ENCODE measurements at regions not wholly inside any gene's neighbourhood (a gene's known extent, or its start where the extent isn't known, plus 50 kb on each side); places are given as distances from the start of the nearest gene placed in this dataset.

DNA sequence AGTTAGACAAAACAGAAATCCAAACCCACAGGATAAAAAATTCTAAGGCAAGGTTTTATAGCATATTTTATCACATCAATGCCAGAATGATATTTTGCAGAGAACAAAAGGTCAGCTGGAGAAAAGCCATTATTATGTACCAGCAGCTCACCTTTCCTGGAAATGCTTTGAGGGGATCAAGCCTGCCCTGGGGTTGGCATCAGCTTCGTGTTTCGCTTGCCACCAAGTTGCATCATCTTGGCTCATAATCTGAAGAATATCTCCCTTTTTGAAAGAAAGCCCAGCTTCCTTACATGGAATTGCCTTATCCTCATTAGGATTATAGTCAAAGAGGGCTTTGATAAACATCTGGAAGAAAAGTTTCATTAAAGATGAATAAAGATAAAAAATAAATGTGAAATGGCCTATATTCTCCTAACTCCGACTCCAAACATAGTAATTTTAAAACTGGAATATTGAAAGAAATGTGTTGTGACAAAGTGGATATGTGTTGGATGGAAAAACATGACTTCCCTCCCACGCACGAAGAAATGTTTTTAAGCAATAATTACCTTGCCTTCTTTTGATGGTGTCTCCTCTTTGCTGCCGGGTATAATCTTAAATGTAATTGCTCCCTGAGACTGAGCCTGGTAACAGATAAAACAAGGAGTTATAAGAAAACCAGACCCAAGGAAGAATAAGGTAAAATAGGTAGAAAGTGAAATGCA, 121.3 kb upstream of the ODAD2 start:
- 97% methylated on average over 5 of the region's 6 CpGs for WGBS (ENCODE audit: insufficient coverage)
- H3K4me3 Mint-ChIP-seq, result no peak overlapping the region
- TF ChIP-seq, protein P1, sequence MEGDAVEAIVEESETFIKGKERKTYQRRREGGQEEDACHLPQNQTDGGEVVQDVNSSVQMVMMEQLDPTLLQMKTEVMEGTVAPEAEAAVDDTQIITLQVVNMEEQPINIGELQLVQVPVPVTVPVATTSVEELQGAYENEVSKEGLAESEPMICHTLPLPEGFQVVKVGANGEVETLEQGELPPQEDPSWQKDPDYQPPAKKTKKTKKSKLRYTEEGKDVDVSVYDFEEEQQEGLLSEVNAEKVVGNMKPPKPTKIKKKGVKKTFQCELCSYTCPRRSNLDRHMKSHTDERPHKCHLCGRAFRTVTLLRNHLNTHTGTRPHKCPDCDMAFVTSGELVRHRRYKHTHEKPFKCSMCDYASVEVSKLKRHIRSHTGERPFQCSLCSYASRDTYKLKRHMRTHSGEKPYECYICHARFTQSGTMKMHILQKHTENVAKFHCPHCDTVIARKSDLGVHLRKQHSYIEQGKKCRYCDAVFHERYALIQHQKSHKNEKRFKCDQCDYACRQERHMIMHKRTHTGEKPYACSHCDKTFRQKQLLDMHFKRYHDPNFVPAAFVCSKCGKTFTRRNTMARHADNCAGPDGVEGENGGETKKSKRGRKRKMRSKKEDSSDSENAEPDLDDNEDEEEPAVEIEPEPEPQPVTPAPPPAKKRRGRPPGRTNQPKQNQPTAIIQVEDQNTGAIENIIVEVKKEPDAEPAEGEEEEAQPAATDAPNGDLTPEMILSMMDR (IDR thresholded peaks at IDR 0.05), result no peak
- H3K4me3 ChIP-seq (ENCODE audit: low read length), result no peak overlapping the region
- H3K9me3 Mint-ChIP-seq, result no peaks in the 10 kb centered on the region
- H3K27ac ChIP-seq (ENCODE audit: low read length), result no peak overlapping the region
- H3K27me3 ChIP-seq (ENCODE audit: control insufficient read depth, insufficient read depth, low read length), result no peaks in the 10 kb centered on the region
- intact Hi-C loops (cut with micrococcal nuclease), result no loop called here
- no peaks in the 10 kb centered on the region for H3K27me3 Mint-ChIP-seq (ENCODE audit: low read depth in 2 of 2)
- no peak overlapping the region for H3K27ac Mint-ChIP-seq
- DNase-seq, result no peak
- H3K36me3 ChIP-seq (ENCODE audit: control insufficient read depth, insufficient read depth, low read length), result peaks cover 21% of the 10 kb centered on the region
- peaks cover 0 to 5% of the 10 kb centered on the region in 2 donors for H3K4me1 Mint-ChIP-seq
- H3K36me3 Mint-ChIP-seq, result no peaks in the 10 kb centered on the region
- H3K4me1 ChIP-seq (ENCODE audit: control insufficient read depth, insufficient read depth, low read length), result no peaks in the 10 kb centered on the region
- no peaks in the 10 kb centered on the region for H3K9me3 ChIP-seq (ENCODE audit: control insufficient read depth, insufficient read depth, low read length)
- ATAC-seq, result no peak

DNA sequence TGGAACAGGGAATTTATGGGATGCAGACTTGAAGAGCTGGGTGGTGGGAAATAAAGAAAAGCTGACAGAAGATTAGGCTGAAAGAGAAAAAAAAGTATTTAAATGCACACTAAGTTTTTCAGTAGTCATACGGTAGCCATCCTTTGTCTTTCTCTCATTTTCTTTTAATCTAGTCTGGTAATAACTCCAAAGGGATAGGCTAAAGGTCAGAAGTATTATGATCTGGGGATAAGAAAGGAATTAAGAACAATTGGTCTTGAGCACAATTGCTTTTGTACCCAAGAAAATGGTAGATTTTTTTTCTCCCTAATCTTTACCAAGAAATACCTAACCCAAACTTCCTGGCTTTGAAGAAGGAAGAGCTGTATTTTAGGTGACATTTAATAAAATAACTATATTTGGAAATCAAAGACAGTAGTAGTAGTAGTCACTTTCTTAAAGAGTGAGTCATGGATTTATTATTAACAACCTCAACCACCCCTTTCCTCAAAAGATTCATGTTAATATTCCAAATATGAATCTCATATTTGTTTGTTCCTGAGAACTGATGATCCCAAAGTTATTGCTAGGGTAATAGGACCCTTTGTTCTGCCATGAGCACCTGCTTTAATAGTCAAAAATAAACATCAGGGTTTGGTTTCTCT, 120.2 kb upstream of the ODAD2 start:
- no peak for DNase-seq
- no CpG with 5 or more reads among the region's 1 CpG for WGBS (ENCODE audit: insufficient coverage)
- no peaks in the 10 kb centered on the region for H3K4me1 ChIP-seq (ENCODE audit: control insufficient read depth, insufficient read depth, low read length)
- no peaks in the 10 kb centered on the region for H3K27me3 ChIP-seq (ENCODE audit: control insufficient read depth, insufficient read depth, low read length)
- H3K9me3 Mint-ChIP-seq, result no peaks in the 10 kb centered on the region
- no peaks in the 10 kb centered on the region for H3K27me3 Mint-ChIP-seq (ENCODE audit: low read depth in 2 of 2)
- peaks cover 21% of the 10 kb centered on the region for H3K36me3 ChIP-seq (ENCODE audit: control insufficient read depth, insufficient read depth, low read length)
- no peaks in the 10 kb centered on the region for H3K36me3 Mint-ChIP-seq
- no peaks in the 10 kb centered on the region for H3K4me1 Mint-ChIP-seq
- no peak overlapping the region for H3K27ac Mint-ChIP-seq
- intact Hi-C loops (cut with micrococcal nuclease), result no loop called here
- H3K4me3 ChIP-seq (ENCODE audit: low read length), result no peak overlapping the region
- H3K4me3 Mint-ChIP-seq, result no peak overlapping the region
- no peak for ATAC-seq
- TF ChIP-seq, protein P1 (IDR thresholded peaks at IDR 0.05), result no peak
- H3K27ac ChIP-seq (ENCODE audit: low read length), result no peak overlapping the region
- no peaks in the 10 kb centered on the region for H3K9me3 ChIP-seq (ENCODE audit: control insufficient read depth, insufficient read depth, low read length)

DNA sequence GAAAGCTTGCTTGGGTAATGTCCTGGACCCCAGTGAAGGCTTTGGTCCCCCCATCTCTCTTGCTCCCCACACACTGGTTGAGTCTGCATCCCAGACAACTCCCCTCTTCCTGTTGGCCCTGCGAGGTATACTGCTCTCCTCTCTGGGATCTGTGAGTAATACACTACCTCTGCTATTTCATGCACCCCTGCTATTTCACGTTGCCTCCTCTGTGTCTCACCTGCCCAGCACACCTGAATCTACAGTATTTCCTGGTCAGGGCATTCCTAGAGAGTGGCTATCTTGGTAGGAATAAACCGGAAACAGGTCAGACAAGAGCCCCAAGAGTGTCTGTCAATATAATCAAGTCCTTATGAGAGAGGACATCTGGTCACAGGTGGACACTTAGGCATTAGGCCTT, 114.3 kb upstream of the ODAD2 start:
- H3K4me1 Mint-ChIP-seq, result no peaks in the 10 kb centered on the region
- H3K9me3 ChIP-seq (ENCODE audit: control insufficient read depth, insufficient read depth, low read length), result no peaks in the 10 kb centered on the region
- no peaks in the 10 kb centered on the region for H3K27me3 ChIP-seq (ENCODE audit: control insufficient read depth, insufficient read depth, low read length)
- no peak for ATAC-seq
- H3K36me3 ChIP-seq (ENCODE audit: control insufficient read depth, insufficient read depth, low read length), result no peaks in the 10 kb centered on the region
- DNase-seq, result no peak
- no peaks in the 10 kb centered on the region for H3K36me3 Mint-ChIP-seq
- 97% methylated on average over 3 of the region's 3 CpGs for WGBS (ENCODE audit: insufficient coverage)
- no peaks in the 10 kb centered on the region for H3K9me3 Mint-ChIP-seq
- no peak overlapping the region for H3K4me3 ChIP-seq (ENCODE audit: low read length)
- TF ChIP-seq, protein P1 (IDR thresholded peaks at IDR 0.05), result no peak
- H3K4me3 Mint-ChIP-seq, result no peak overlapping the region
- H3K27ac ChIP-seq (ENCODE audit: low read length), result no peak overlapping the region
- intact Hi-C loops (cut with micrococcal nuclease), result no loop called here
- H3K4me1 ChIP-seq (ENCODE audit: control insufficient read depth, insufficient read depth, low read length), result no peaks in the 10 kb centered on the region
- H3K27ac Mint-ChIP-seq, result no peak overlapping the region
- no peaks in the 10 kb centered on the region for H3K27me3 Mint-ChIP-seq (ENCODE audit: low read depth in 2 of 2)

Data from natural killer cell (primary cell).